ENCODE measurements at regions not wholly inside any gene's neighbourhood (a gene's known extent, or its start where the extent isn't known, plus 50 kb on each side); places are given as distances from the start of the nearest gene placed in this dataset.

DNA sequence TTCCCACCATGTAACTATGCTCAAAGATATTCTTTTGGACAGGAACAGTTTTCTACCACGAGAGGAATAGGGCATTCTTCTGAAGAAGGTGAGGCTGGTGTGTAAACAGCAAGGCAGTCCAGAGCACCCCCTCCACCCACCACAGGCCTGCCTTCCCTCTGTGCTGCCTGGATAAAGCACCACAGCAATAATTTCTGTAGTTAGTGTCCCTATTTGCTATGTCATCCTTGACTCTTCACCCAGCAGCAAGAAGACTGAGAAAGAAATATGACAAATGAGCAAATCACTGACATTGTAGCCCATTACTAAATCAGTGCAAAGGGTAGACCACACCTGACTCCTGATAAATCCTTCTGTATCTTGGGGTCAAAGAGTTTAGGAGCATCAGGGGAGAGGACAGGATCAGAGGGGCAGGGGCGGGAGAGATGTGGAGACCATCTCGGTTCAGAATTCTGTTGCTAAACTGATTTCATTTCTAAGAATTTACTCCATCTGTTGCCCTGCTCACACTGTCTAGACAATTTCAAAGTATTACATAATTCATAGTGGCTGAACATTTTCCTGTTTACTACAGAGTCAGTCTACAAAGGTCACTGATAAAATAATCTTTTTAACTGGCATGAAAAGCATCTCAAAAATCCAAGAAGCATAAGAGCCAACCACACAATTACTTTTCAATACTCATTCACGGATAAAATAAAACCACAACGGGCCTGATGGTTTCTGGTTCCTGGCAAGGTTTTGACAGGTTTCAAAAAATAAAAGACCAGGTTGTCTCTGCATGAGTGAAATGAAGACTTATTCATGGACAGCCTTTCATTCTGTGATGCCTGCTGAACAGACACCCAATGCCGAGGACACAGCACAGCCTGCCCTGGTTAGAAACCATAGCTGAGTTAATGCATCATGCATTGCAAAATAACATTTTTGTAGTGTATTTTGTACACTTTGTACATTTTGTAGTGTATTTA is 88.4 kb upstream of the IRS2 start:
- intact Hi-C loops (cut with DNase I): loop anchor here (5.0 to 10.0 kb wide), 2 partner anchors 87 to 150 kb away; partner anchors contain the start of gene IRS2
- no peak for DNase-seq (ENCODE audit: low spot score)

DNA sequence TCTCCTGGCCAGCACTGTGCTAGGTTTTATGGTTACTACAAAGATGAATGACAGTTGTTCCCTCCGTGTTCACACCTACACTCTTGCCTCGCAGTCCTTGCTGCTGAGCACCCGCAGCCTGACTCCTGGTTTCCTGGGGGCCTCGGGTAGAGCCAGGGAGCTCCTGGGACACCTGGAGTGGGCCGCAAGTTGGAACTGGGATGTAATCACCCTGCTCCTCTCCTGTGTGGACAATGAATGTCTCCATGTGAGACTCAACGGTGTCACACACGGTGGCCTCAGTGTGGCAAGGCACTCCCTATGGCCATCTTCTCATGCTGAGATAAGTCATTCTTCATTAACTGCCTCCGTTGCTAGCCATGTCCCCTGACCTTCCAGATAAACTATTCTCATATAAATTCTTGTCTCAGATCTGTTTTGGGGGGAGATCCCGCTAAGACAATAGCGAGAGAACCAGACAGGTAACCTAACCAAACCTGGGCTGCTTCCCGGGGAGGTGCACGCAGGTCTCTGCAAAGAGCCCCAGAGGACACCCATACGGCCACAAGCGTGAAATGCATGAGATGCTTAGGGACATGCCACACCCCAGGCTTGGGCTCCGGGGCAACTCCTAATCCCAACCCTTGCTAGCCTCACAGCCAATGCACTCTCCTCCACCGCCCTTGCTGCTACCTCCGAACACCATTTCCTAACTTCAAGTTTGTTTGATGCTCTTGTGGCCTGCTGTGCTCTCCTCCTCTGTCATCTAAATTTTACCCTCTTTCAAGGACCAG is 87.2 kb upstream of the IRS2 start:
- no peak for DNase-seq (ENCODE audit: low spot score)
- intact Hi-C loops (cut with DNase I): loop anchor here (5.0 to 10.0 kb wide), 2 partner anchors 86 to 151 kb away; partner anchors contain the start of gene IRS2

DNA sequence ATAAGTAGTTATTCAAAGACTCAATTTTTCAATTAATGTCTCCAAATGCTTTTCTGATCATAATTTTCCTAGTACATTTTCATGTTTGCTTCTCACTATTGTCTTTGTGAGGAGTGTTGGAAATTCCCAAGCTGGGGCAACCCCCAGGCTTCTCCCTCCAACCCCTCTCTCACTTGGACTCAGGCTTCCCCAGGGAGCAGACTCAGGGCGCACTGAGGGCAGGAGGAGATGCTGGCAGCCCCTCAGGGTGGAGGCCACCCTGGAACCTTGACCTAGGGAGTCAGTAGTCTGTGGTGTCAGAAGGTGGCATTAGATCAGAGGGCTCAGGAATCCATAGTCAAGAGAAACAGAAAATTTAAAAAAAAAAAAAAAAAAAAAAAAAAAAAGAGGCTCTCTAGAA is 86.5 kb upstream of the IRS2 start:
- intact Hi-C loops (cut with DNase I): loop anchor here (5.0 to 10.0 kb wide), 2 partner anchors 86 to 152 kb away; partner anchors contain the start of gene IRS2
- DNase-seq (ENCODE audit: low spot score): no peak

DNA sequence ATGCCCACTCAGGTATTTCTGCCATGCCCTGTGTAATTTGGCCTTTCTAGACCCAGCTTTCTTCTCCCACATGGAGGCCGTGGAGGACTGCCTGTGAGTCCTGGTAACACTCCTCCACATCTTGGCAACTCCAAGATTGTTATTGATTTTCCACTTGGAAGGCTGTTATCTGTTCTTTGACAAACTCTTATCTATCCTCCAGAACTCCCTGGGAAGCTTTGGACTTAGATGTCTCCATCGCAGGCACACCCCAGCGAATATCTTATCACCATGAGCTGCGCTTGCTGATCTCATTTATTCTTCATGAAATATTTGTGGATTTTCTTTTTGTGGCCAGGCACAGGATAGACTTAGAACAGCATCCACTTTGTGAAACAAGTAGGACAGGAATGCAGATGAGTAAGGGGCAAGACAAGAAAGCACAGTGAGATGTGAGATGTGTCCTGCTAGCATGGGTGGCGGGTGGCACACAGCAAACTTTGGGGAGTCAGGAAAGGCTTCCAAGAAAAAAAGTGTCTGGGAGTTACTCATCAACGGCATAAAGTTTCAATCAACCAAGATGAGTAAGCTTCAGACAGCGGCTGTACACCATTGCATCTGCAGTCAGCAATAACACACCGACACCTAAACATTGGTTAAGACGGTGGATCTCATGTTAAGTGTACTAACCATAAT is 84.5 kb upstream of the IRS2 start:
- DNase-seq (ENCODE audit: low spot score): no peak
- intact Hi-C loops (cut with DNase I): loop anchor here (5.0 to 10.0 kb wide), 2 partner anchors 84 to 154 kb away; partner anchors contain the start of gene IRS2

DNA sequence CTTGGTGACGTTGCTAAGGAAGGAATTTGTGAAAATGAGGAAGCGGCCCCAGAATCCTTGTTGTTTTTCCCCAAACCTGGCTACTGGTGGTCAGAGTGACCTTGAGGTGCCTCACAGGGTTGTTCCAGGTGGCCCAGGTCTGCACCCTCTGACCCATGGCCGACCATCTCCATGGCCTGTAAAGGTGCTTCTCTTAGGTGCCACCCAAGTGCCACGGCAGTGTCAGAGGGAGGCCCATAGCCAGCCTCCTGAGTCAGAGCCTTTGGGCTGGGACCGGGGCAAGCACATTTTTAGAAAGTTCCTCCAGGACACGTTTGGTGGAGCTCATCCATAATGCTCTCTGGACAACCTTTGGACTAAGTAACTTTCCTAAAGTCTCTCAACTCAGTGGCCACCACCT is 83.9 kb upstream of the IRS2 start:
- no peak for DNase-seq (ENCODE audit: low spot score)

DNA sequence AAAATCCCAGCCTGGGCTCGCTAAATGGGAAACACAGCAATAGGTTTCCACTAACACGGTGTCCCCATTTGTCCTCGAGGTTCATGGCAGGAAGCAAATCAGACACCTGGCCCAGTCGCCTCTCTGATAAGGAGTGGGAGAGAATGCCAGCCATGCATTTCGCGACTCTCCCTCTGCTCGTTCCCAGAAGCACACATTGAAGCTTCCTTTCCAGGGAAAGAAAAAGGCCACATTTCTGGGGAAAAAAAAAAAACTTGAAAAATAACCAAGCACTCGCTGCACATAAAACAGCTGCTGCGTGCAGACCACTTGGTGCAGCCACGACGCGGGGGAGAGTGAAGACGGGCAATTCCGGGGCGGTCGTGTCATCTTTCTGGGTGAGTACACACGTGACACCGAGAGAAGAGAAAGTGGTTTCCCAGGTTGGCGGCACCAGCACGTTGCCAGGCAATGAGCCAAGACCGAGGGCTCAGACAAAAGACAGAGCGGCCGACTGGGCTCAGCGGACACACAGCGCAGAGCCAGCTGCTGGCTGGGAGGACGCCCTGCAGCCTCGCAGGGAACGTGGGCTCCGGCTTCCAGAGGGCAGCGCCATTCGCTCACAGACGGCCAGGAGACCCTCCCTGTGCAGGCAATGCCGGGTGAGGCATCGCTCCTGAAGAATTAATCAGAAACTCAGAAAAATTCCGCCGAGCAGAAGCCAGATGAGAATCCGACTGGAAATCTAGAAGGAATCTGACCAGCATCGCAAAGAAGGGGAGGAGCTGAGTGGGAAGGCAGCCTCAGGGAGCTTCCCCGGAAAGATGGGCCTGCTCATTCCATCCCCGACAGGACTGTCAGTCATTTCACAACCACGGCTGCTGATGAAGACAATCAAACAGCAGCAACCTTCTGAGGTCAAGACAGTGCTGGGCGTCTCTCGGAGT is 83.2 kb upstream of the IRS2 start:
- peak; percentile 87 for DNase-seq (ENCODE audit: low spot score)
- intact Hi-C loops (cut with DNase I): loop anchor here (5.0 to 10.0 kb wide), 3 partner anchors 82 to 238 kb away; partner anchors contain the start of gene IRS2

More for the DNA sequence above, 83.9 kb upstream of the IRS2 start:
- intact Hi-C loops (cut with DNase I): loop anchor here (5.0 to 10.0 kb wide), 2 partner anchors 83 to 155 kb away; partner anchors contain the start of gene IRS2

DNA sequence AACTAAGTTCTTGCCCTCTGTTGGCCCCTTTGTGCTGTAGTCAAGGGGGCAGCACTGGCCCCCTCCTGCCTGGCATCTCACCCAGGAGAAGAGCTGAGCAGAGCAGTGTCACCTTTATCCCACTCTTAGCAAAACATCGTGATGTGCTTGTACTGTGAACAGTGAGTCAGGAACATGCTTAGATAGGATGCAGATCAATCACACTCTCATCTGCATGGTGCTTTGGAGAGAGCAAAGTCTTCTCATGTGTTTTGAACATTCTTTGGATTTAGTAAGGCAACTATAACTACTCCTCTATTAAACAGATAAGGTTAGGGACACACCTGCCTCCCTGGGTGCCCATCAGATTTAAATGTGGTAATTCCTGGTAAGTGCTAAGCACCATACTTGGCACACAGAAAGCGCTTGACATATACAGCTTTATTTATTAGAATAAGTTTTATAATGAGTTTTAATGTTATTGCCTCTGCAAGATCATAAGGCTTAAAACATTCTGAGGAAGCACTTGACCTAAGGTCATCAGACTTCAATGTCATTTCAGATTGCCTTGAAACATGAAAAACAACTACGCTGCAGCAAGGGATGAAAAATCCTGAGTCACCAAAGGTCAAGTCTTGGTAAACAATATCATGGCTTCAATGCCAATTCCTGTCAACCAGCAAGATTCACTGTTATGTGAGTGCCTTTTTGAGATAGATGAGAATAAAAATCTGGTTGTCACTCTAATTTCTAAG is 82.4 kb upstream of the IRS2 start:
- no peak for DNase-seq (ENCODE audit: low spot score)
- intact Hi-C loops (cut with DNase I): loop anchor here (5.0 kb wide), 1 partner anchor 239 kb away; no protein-coding TSS in a partner anchor

DNA sequence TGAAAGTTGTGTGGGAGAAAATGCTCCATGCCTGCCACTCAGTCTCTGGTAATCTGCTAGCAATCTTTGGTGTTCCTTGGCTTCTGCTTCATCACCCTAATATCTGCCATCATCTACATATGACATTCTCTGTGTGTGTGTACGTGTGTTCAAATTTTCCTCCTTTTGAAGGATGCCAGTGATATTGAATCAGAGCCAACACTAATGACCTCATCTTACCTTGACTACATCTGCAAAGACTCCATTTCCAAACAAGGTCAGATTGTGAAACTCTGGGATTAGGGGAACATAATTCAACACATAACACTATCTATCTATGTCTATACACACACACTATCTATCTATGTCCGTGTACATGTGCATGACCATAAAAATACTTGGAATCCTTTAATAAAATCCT is 81.4 kb upstream of the IRS2 start:
- no peak for DNase-seq (ENCODE audit: low spot score)
- intact Hi-C loops (cut with DNase I): loop anchor here (5.0 kb wide), 1 partner anchor 240 kb away; no protein-coding TSS in a partner anchor

DNA sequence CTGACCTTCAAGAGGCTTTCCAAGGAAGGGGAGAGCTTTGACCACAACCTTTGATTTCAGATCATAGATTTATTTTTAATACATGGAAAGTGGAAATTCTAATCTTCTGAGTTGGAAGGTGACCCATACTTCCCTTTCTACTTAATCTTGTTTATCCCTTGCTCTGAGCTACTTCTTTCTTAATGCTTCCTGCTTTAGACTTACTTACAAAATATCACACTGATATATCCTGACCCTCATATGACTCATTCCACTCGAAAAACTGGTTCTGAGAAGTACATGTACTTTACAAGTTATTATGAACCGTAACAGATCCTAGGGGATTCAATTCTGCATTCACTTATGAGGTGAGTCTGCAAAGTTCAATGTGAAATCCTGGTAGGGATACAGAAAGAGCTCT is 76.2 kb upstream of the IRS2 start:
- intact Hi-C loops (cut with DNase I): no loop called here

DNA sequence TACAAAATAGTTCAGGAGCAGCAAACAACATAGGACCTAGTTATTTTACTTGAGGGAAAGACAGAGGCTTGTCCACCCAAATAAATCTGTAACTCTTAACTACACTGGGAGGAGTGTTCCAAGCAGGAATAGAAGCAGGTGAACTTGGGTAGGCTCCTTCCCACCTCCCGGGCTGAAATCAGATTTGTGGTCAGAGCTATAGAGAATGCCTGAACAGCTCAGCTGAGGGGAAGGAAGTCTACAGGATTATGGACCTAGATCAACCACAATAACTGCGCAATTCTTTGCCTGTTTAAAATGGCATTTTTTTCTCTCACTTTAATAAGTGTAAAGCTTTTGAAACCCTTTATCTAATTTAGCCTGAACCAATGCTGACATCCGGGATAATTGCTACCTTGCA is 73.5 kb upstream of the IRS2 start:
- intact Hi-C loops (cut with DNase I): no loop called here
- no peak for DNase-seq (ENCODE audit: low spot score)

More for the DNA sequence above, 76.2 kb upstream of the IRS2 start:
- no peak for DNase-seq (ENCODE audit: low spot score)

DNA sequence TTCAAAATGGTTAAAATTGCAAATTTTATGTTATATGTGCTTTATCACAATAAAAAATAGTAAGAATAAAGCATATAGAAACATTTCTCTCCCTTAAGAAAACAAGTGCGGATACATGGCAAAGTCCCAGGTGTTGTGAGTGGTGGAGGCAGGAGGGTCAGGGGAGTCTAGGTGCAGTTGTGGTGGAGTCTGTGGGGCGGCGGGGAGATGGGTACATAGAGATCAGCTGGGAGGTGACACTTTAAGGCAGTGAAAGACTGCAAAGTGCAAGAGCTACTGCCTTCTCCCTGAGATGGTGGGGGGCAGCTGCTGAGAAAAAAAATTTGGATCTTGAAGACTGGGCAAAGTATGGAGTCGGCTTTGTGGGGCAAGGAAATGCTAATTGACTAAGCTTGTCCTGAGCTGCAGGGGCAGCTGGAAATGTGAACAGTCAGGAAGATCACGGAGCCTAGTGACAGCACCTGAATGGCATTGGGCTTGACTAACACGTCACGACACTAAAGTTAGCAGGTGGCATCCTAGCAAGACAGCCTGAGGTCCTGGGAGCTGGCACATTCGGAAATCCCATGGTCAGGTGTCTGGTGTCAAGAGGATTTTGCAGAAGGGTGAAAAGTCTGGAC is 72.9 kb upstream of the IRS2 start:
- intact Hi-C loops (cut with DNase I): no loop called here
- no peak for DNase-seq (ENCODE audit: low spot score)

DNA sequence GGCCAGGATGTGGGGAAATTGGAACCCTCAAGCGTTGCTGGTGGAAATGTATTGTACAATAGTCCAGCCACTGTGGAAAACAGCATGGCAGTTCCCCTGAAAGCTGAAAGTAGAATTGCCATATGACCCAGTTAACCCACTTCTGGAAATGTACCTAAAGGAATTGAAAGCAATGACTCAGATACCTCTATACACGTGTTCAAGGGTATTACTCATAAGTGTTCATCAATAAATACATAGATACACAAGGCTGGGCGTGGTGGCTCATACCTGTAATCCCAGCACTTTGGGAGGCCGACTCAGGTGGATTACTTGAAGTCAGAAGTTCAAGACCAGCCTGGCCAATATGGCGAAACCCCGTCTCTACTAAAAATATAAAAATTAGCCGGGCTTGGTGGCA is 71.9 kb upstream of the IRS2 start:
- intact Hi-C loops (cut with DNase I): no loop called here

DNA sequence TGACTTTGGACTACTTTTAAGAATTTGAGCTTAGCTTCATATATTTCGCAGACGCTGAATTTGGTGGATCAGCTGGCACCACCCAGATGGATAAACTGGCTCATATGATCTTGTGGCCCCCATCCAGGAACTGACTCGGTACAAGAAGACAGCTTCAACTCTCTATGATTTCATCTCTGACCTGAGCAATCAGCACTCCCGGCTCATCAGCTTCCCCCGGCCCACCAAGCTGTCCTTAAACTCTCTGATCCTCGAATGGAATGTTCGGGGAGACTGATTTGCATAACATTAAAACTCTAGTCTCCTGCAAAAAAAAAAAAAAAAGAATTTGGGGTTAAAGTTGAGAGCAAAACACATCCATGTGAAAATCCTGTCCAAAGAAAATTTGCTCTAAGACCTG is 71.4 kb upstream of the IRS2 start:
- intact Hi-C loops (cut with DNase I): no loop called here
- no peak for DNase-seq (ENCODE audit: low spot score)

More for the DNA sequence above, 71.9 kb upstream of the IRS2 start:
- no peak for DNase-seq (ENCODE audit: low spot score)

DNA sequence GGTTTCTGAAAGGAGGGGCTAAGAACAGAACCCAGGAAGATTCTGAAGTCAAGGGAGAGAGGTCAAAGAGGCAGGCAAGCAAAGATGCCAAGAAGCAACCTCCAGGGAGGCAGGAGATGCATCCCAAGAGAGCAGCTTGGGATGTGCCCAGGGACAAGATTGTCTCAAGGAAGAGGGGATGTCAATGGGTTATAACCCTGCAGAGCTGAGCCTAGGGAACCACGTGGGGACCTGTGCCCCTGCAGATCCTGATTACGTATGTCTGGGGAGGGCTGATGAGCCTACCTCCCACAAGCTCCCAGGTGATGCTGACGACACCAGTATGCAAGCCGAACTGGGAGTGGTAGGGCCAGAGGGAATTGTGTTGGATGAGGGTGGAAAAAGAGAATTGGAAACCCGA is 70.9 kb upstream of the IRS2 start:
- intact Hi-C loops (cut with DNase I): no loop called here
- no peak for DNase-seq (ENCODE audit: low spot score)

DNA sequence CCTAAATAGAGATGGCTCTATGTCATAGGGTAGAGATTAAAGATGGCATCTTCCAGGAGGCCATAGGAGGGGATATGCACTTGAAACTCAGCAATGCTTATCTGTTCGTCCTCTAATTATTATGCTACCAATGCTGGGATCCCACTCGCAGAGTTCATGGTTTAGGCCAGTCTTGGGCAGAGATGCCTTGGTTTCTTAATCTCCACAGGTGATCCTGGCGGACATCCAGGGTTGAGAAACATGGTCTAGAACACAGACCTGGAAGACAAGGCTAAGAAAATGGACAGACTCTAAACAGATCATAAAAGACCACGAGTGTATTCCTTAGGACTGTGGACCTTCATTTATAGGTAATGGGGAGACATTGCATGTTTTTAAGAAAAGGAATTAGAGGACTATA is 70.0 kb upstream of the IRS2 start:
- no peak for DNase-seq (ENCODE audit: low spot score)
- intact Hi-C loops (cut with DNase I): no loop called here

DNA sequence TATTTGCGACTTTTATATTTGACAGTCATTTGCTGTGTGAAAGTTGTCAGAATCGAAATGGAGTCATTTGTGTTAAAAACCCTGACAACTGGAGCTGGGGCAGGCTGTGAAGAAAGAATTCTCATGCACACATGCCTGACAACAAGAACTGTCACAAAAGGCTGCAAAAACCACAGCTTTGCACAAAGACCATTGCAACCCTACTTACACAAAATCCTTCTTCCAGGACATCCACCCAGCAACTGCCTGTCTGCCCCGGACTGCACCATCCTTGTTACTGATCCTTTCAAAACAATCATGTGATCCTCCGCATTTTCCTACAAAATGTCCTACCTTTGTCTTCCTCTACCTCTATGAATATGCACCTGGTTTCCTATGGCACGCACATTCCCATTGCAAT is 66.8 kb upstream of the IRS2 start:
- intact Hi-C loops (cut with DNase I): no loop called here
- no peak for DNase-seq (ENCODE audit: low spot score)

DNA sequence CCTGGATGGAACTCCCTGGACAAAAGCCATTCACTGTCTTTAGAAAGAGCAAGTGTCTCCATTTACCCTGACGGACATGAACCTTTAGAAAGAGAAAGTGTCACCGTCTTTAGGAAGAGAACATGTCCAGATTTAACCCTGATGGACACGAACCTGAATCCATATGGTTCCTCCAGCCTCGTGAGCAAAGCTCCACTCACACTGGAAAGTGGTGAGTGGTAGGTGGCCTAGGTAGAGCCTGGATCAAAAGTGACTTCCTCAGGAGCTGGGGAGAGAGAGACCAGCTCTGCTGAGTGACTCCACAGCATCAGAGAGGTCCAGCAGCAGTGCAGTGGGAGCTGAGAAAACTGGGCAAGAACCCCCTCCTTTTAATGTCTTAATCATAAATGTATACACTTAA is 59.8 kb upstream of the IRS2 start:
- intact Hi-C loops (cut with DNase I): no loop called here
- DNase-seq (ENCODE audit: low spot score): no peak

Measured in cardiac septum (tissue), 1 donor.